HuH-7 (cell line): ENCODE measurements at regions not wholly inside any gene's neighbourhood (a gene's known extent, or its start where the extent isn't known, plus 50 kb on each side); places are given as distances from the start of the nearest gene placed in this dataset.

Experiments used
- DNase-seq: peaks from one replicate; pipeline ENCODE4 v3.0.0; 2011; ENCODE audit warnings: low spot score

GRCh38 chr3:39748763-39749162, 60.6 kb upstream of the MYRIP start:
- no peak for DNase-seq

GRCh38 chr3:39750712-39751111, 58.7 kb upstream of the MYRIP start:
- no peak for DNase-seq

GRCh38 chr3:39751286-39751685, 58.1 kb upstream of the MYRIP start:
- DNase-seq = no peak

DNA sequence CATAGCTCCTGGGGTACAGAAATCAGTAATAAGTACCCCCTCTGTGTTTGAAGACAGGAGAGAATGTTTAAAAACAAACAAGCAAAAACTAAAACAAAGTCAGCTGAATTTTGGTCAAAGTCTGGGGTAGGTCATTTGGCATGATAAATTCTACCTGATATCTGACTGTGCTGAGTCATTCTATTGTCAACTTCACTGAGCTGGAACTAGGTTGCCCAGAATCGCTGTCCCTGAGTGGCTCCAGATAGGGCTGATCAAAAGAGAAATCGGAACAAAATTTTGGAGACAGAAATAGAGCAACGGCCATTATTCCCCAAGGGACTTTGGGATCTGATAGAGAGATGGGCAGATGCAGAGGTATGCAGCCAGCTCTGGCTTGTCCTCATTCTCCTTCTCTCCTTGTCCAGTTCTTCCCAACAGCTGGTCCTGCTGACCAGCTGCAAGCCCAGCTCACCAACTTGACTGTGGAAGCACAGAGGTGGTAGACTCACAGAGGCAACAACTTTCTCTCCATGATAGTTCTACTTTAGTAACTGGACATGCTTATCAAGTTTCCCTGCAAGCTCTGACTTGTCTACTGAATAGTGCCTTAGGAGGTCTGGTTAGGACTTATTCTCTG, 57.3 kb upstream of the MYRIP start:
- no peak for DNase-seq

- DNase-seq = no peak
Measured at GRCh38 chr3:39752751-39753150, 56.7 kb upstream of the MYRIP start.

- DNase-seq = no peak
Measured at GRCh38 chr3:39753391-39753790, 56.0 kb upstream of the MYRIP start.

DNA sequence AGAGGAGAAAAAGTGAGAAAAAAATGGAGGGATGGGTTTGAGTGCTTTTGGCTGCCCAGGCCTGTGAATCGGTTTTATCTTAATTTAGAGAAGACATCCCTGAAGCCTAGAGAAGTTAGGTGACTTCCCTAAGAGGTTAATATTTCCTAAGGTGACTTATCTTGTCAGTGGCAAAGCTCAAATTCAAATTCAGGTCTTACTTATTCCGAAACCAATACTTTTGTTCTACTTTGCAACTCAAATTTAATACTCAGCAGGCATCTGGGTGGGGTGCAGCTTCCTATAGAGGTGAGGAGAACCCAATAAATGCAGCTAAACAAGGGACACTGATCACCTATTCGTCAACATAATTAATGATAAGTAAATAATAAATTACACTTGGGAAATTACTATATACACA, 54.9 kb upstream of the MYRIP start:
- no peak for DNase-seq

- DNase-seq = no peak
Measured at GRCh38 chr3:39755100-39755499, 54.3 kb upstream of the MYRIP start.

- no peak for DNase-seq
Measured at GRCh38 chr3:39757307-39757706, 52.1 kb upstream of the MYRIP start.
